Sigmoid colon (tissue), 3 donors: ENCODE measurements at regions not wholly inside any gene's neighbourhood (a gene's known extent, or its start where the extent isn't known, plus 50 kb on each side); places are given as distances from the start of the nearest gene placed in this dataset.

Experiments used
- CTCF ChIP-seq, 4 experiments: fragments of 450-650 bp in 3 of 4; fragments of 200-600 bp in 1 of 4; IDR thresholded peaks; one replicate each; pipeline ENCODE4 v1.5.1; 2016 to 2019; ENCODE audit warnings: antibody characterized with exemption in 4 of 4, mild to moderate bottlenecking in 3 of 4, moderate library complexity in 2 of 4
- POLR2A ChIP-seq, 2 donors: fragments of 450-650 bp; IDR thresholded peaks; one replicate each; pipeline ENCODE4 v1.6.1; 2016; ENCODE audit warnings: antibody characterized with exemption in 2 of 2, mild to moderate bottlenecking in 2 of 2, moderate library complexity in 2 of 2

GRCh38 chr20:56060486-56060885, 55.2 kb upstream of the CBLN4 start:
- TF ChIP-seq CTCF (IDR thresholded peaks at IDR 0.05) = no peak
- no peak for TF ChIP-seq POLR2A (IDR thresholded peaks at IDR 0.05)
